ENCODE measurements at regions not wholly inside any gene's neighbourhood (a gene's known extent, or its start where the extent isn't known, plus 50 kb on each side); places are given as distances from the start of the nearest gene placed in this dataset.

- no peak for TF ChIP-seq CTCF (IDR thresholded peaks at IDR 0.05; ENCODE audit: unreplicated experiment in 3 of 3)
- Mint-ChIP-seq H3K4me1 (peaks cover 55% of the 10 kb centered on the region), H3K9me3 (no peaks in the 10 kb centered on the region), H3K4me3 (peak overlapping the region in 1 of 3 experiments; percentile 20), H3K27me3 (ENCODE audit: low read depth) (peaks cover 7% of the 10 kb centered on the region), H3K27ac (peak overlapping the region; percentile 32 to 78 (median 39)), H3K36me3 (ENCODE audit: low read depth) (peaks cover 12% of the 10 kb centered on the region)
Measured at GRCh38 chr16:85541980-85542900, 70.9 kb upstream of the GSE1 start.

- Mint-ChIP-seq H3K4me3 (no peak overlapping the region), H3K27ac (peak overlapping the region in 2 of 3 experiments; percentile 25 to 55), H3K4me1 (peaks cover 42% of the 10 kb centered on the region), H3K27me3 (ENCODE audit: low read depth) (peaks cover under 1% of the 10 kb centered on the region), H3K36me3 (ENCODE audit: low read depth) (peaks cover 8% of the 10 kb centered on the region), H3K9me3 (no peaks in the 10 kb centered on the region)
- TF ChIP-seq CTCF (IDR thresholded peaks at IDR 0.05; ENCODE audit: unreplicated experiment in 3 of 3): no peak
Measured at GRCh38 chr16:85543536-85543935, 69.6 kb upstream of the GSE1 start.

GRCh38 chr16:85544016-85544415, 69.1 kb upstream of the GSE1 start:
- no peak for TF ChIP-seq CTCF (IDR thresholded peaks at IDR 0.05; ENCODE audit: unreplicated experiment in 3 of 3)
- Mint-ChIP-seq H3K27ac (no peak overlapping the region), H3K36me3 (ENCODE audit: low read depth) (peaks cover 8% of the 10 kb centered on the region), H3K27me3 (ENCODE audit: low read depth) (no peaks in the 10 kb centered on the region), H3K4me1 (peaks cover 40% of the 10 kb centered on the region), H3K9me3 (no peaks in the 10 kb centered on the region), H3K4me3 (no peak overlapping the region)

- no peaks in the 10 kb centered on the region for H3K9me3 Mint-ChIP-seq
Measured at GRCh38 chr16:85544668-85545067, 68.5 kb upstream of the GSE1 start.

GRCh38 chr16:85545227-85545818, 67.8 kb upstream of the GSE1 start:
- no peak for TF ChIP-seq CTCF (IDR thresholded peaks at IDR 0.05; ENCODE audit: unreplicated experiment in 3 of 3)
- Mint-ChIP-seq H3K36me3 (ENCODE audit: low read depth) (no peaks in the 10 kb centered on the region), H3K4me1 (peaks cover 39% of the 10 kb centered on the region), H3K27ac (no peak overlapping the region), H3K27me3 (ENCODE audit: low read depth) (no peaks in the 10 kb centered on the region), H3K9me3 (no peaks in the 10 kb centered on the region), H3K4me3 (no peak overlapping the region)

More at GRCh38 chr16:85544668-85545067, 68.5 kb upstream of the GSE1 start:
- Mint-ChIP-seq H3K36me3 (ENCODE audit: low read depth) (peaks cover 5% of the 10 kb centered on the region), H3K27ac (no peak overlapping the region), H3K4me3 (no peak overlapping the region), H3K27me3 (ENCODE audit: low read depth) (no peaks in the 10 kb centered on the region), H3K4me1 (peaks cover 39% of the 10 kb centered on the region)
- no peak for TF ChIP-seq CTCF (IDR thresholded peaks at IDR 0.05; ENCODE audit: unreplicated experiment in 3 of 3)

Data from nephron (organoid).